Liver (tissue), 3 donors: ENCODE measurements at regions not wholly inside any gene's neighbourhood (a gene's known extent, or its start where the extent isn't known, plus 50 kb on each side); places are given as distances from the start of the nearest gene placed in this dataset.

ENCODE experiments used
- JUND ChIP-seq, 2 donors: IDR thresholded peaks; 2 replicates each; pipeline ENCODE4 v1.6.1; 2016; ENCODE audit warnings: antibody characterized with exemption in 2 of 2
- MAX ChIP-seq: IDR thresholded peaks from 2 replicates; pipeline ENCODE4 v1.6.1; 2016; ENCODE audit warnings: antibody characterized with exemption
- RAD21 ChIP-seq, 2 donors: IDR thresholded peaks; 2 replicates each; pipeline ENCODE4 v1.6.1; 2016; ENCODE audit warnings: antibody characterized with exemption in 2 of 2, mild to moderate bottlenecking in 2 of 2
- TAF1 ChIP-seq: conservative IDR thresholded peaks from 2 replicates; pipeline ENCODE4 v1.6.1; 2016; ENCODE audit warnings: antibody characterized with exemption, mild to moderate bottlenecking
- TF ChIP-seq, protein P1 (sequence below): fragments of 150-350 bp; IDR thresholded peaks from 2 replicates; pipeline ENCODE4 v1.5.1; 2017; ENCODE audit warnings: improper control_type of control experiment, low read depth, low read length; ENCODE audit not compliant: missing input control
- TF ChIP-seq, protein P2 (sequence below): IDR thresholded peaks from 2 replicates; pipeline ENCODE4 v1.6.1; 2016; ENCODE audit warnings: antibody characterized with exemption, mild to moderate bottlenecking
- donor health status: healthy.
- donor health status: healthy.

- TF ChIP-seq, protein P1, sequence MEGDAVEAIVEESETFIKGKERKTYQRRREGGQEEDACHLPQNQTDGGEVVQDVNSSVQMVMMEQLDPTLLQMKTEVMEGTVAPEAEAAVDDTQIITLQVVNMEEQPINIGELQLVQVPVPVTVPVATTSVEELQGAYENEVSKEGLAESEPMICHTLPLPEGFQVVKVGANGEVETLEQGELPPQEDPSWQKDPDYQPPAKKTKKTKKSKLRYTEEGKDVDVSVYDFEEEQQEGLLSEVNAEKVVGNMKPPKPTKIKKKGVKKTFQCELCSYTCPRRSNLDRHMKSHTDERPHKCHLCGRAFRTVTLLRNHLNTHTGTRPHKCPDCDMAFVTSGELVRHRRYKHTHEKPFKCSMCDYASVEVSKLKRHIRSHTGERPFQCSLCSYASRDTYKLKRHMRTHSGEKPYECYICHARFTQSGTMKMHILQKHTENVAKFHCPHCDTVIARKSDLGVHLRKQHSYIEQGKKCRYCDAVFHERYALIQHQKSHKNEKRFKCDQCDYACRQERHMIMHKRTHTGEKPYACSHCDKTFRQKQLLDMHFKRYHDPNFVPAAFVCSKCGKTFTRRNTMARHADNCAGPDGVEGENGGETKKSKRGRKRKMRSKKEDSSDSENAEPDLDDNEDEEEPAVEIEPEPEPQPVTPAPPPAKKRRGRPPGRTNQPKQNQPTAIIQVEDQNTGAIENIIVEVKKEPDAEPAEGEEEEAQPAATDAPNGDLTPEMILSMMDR = no peak
- no peak for TF ChIP-seq TAF1
- no peak for TF ChIP-seq JUND (IDR thresholded peaks at IDR 0.05)
- no peak for TF ChIP-seq MAX
- TF ChIP-seq RAD21 (IDR thresholded peaks at IDR 0.05) = no peak
- TF ChIP-seq, protein P2, sequence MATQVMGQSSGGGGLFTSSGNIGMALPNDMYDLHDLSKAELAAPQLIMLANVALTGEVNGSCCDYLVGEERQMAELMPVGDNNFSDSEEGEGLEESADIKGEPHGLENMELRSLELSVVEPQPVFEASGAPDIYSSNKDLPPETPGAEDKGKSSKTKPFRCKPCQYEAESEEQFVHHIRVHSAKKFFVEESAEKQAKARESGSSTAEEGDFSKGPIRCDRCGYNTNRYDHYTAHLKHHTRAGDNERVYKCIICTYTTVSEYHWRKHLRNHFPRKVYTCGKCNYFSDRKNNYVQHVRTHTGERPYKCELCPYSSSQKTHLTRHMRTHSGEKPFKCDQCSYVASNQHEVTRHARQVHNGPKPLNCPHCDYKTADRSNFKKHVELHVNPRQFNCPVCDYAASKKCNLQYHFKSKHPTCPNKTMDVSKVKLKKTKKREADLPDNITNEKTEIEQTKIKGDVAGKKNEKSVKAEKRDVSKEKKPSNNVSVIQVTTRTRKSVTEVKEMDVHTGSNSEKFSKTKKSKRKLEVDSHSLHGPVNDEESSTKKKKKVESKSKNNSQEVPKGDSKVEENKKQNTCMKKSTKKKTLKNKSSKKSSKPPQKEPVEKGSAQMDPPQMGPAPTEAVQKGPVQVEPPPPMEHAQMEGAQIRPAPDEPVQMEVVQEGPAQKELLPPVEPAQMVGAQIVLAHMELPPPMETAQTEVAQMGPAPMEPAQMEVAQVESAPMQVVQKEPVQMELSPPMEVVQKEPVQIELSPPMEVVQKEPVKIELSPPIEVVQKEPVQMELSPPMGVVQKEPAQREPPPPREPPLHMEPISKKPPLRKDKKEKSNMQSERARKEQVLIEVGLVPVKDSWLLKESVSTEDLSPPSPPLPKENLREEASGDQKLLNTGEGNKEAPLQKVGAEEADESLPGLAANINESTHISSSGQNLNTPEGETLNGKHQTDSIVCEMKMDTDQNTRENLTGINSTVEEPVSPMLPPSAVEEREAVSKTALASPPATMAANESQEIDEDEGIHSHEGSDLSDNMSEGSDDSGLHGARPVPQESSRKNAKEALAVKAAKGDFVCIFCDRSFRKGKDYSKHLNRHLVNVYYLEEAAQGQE = no peak
Observed at GRCh38 chr6:139855671-139856311, 481.3 kb upstream of the CITED2 start.
